Activated T-helper 1 cell treated with anti-CD3 and anti-CD28 coated beads, Interleukin-12 subunit alpha, Interleukin-12 subunit beta, Interleukin-2, Interleukin-4 antibody, amounts not matched to agents 30 ng/mL and 10 ng/mL and 1 ng/mL, durations not matched to agents 14 hours and 24 hours and 36 hours (primary cell): ENCODE measurements at regions not wholly inside any gene's neighbourhood (a gene's known extent, or its start where the extent isn't known, plus 50 kb on each side); places are given as distances from the start of the nearest gene placed in this dataset.

Experiments
- DNase-seq: peaks from one replicate; pipeline ENCODE4 v3.0.0; 2021; ENCODE audit warnings: low spot score
- H3K27ac Mint-ChIP-seq: one replicate; pipeline ENCODE4 v1.8.0; 2021; ENCODE audit warnings: mild to moderate bottlenecking, mixed read lengths
- H3K27me3 Mint-ChIP-seq: one replicate; pipeline ENCODE4 v1.8.0; 2022; ENCODE audit warnings: mild to moderate bottlenecking, moderate library complexity, mixed read lengths; ENCODE audit not compliant: insufficient read depth
- H3K36me3 Mint-ChIP-seq: one replicate; pipeline ENCODE4 v1.8.0; 2021; ENCODE audit warnings: low read depth, mixed read lengths
- H3K4me1 Mint-ChIP-seq: one replicate; pipeline ENCODE4 v1.8.0; 2021; ENCODE audit warnings: low read depth, mixed read lengths
- H3K4me3 Mint-ChIP-seq: one replicate; pipeline ENCODE4 v1.8.0; 2021; ENCODE audit warnings: mild to moderate bottlenecking, moderate library complexity, mixed read lengths
- H3K9me3 Mint-ChIP-seq: one replicate; pipeline ENCODE4 v1.8.0; 2021; ENCODE audit warnings: mixed read lengths
- intact Hi-C: fragments of 100-400 bp; cut with micrococcal nuclease; formaldehyde crosslinking; loops from one replicate; pipeline ENCODE4 v1.15.1; 2024

GRCh38 chr2:14907014-14907612 is 274.6 kb downstream of the LRATD1 start:
- H3K27ac Mint-ChIP-seq = no peak overlapping the region
- peaks cover 2% of the 10 kb centered on the region for H3K27me3 Mint-ChIP-seq
- H3K4me3 Mint-ChIP-seq = no peak overlapping the region
- no peak for DNase-seq
- no peaks in the 10 kb centered on the region for H3K36me3 Mint-ChIP-seq
- intact Hi-C loops = no loop called here
- H3K4me1 Mint-ChIP-seq = no peaks in the 10 kb centered on the region
- H3K9me3 Mint-ChIP-seq = no peaks in the 10 kb centered on the region

GRCh38 chr2:14909795-14910194 is 277.3 kb downstream of the LRATD1 start:
- Mint-ChIP-seq H3K27me3 (no peaks in the 10 kb centered on the region), H3K4me3 (no peak overlapping the region), H3K4me1 (no peaks in the 10 kb centered on the region), H3K36me3 (no peaks in the 10 kb centered on the region), H3K27ac (no peak overlapping the region), H3K9me3 (no peaks in the 10 kb centered on the region)
- intact Hi-C loops = no loop called here
- no peak for DNase-seq

GRCh38 chr2:14910654-14911053 is 278.1 kb downstream of the LRATD1 start:
- intact Hi-C loops = no loop called here
- Mint-ChIP-seq H3K4me1 (no peaks in the 10 kb centered on the region), H3K27me3 (no peaks in the 10 kb centered on the region), H3K27ac (no peak overlapping the region), H3K36me3 (no peaks in the 10 kb centered on the region), H3K9me3 (no peaks in the 10 kb centered on the region), H3K4me3 (no peak overlapping the region)
- DNase-seq = no peak

GRCh38 chr2:14915983-14916382 is 283.5 kb downstream of the LRATD1 start:
- H3K9me3 Mint-ChIP-seq = no peaks in the 10 kb centered on the region
- no peaks in the 10 kb centered on the region for H3K36me3 Mint-ChIP-seq
- no peak overlapping the region for H3K27ac Mint-ChIP-seq
- no peaks in the 10 kb centered on the region for H3K4me1 Mint-ChIP-seq
- peaks cover 2% of the 10 kb centered on the region for H3K27me3 Mint-ChIP-seq
- DNase-seq = no peak
- intact Hi-C loops = no loop called here
- H3K4me3 Mint-ChIP-seq = no peak overlapping the region

- Mint-ChIP-seq H3K27me3 (no peaks in the 10 kb centered on the region), H3K4me1 (no peaks in the 10 kb centered on the region), H3K36me3 (no peaks in the 10 kb centered on the region), H3K4me3 (no peak overlapping the region), H3K27ac (no peak overlapping the region), H3K9me3 (no peaks in the 10 kb centered on the region)
- DNase-seq = no peak
- intact Hi-C loops = no loop called here
These were observed 291.5 kb downstream of the LRATD1 start for GRCh38 chr2:14923820-14924580.

- no peaks in the 10 kb centered on the region for H3K36me3 Mint-ChIP-seq
- intact Hi-C loops = no loop called here
- no peak overlapping the region for H3K27ac Mint-ChIP-seq
- no peak for DNase-seq
- H3K27me3 Mint-ChIP-seq = no peaks in the 10 kb centered on the region
- no peak overlapping the region for H3K4me3 Mint-ChIP-seq
- no peaks in the 10 kb centered on the region for H3K4me1 Mint-ChIP-seq
- H3K9me3 Mint-ChIP-seq = no peaks in the 10 kb centered on the region
These were observed 293.0 kb downstream of the LRATD1 start for GRCh38 chr2:14925471-14925870.

- Mint-ChIP-seq H3K4me1 (no peaks in the 10 kb centered on the region), H3K27me3 (peaks cover 3% of the 10 kb centered on the region), H3K36me3 (no peaks in the 10 kb centered on the region), H3K4me3 (no peak overlapping the region), H3K27ac (no peak overlapping the region), H3K9me3 (no peaks in the 10 kb centered on the region)
- DNase-seq = no peak
- intact Hi-C loops = no loop called here
These were observed 294.6 kb downstream of the LRATD1 start for GRCh38 chr2:14927021-14927564.

GRCh38 chr2:14928056-14928455 is 295.5 kb downstream of the LRATD1 start:
- Mint-ChIP-seq H3K4me3 (no peak overlapping the region), H3K36me3 (no peaks in the 10 kb centered on the region), H3K4me1 (no peaks in the 10 kb centered on the region), H3K27ac (no peak overlapping the region), H3K9me3 (no peaks in the 10 kb centered on the region), H3K27me3 (peaks cover 4% of the 10 kb centered on the region)
- intact Hi-C loops = no loop called here
- DNase-seq = no peak

GRCh38 chr2:14930441-14930840 is 297.9 kb downstream of the LRATD1 start:
- peaks cover 5% of the 10 kb centered on the region for H3K27me3 Mint-ChIP-seq
- H3K4me3 Mint-ChIP-seq = no peak overlapping the region
- no peak for DNase-seq
- no peaks in the 10 kb centered on the region for H3K9me3 Mint-ChIP-seq
- H3K4me1 Mint-ChIP-seq = no peaks in the 10 kb centered on the region
- H3K27ac Mint-ChIP-seq = no peak overlapping the region
- intact Hi-C loops = no loop called here
- no peaks in the 10 kb centered on the region for H3K36me3 Mint-ChIP-seq

GRCh38 chr2:14932285-14932684 is 299.8 kb downstream of the LRATD1 start:
- no peaks in the 10 kb centered on the region for H3K4me1 Mint-ChIP-seq
- H3K27ac Mint-ChIP-seq = no peak overlapping the region
- peaks cover 5% of the 10 kb centered on the region for H3K27me3 Mint-ChIP-seq
- intact Hi-C loops = no loop called here
- no peak overlapping the region for H3K4me3 Mint-ChIP-seq
- no peaks in the 10 kb centered on the region for H3K36me3 Mint-ChIP-seq
- no peaks in the 10 kb centered on the region for H3K9me3 Mint-ChIP-seq
- DNase-seq = no peak

GRCh38 chr2:14933753-14934152 is 301.2 kb downstream of the LRATD1 start:
- Mint-ChIP-seq H3K27ac (no peak overlapping the region), H3K4me1 (no peaks in the 10 kb centered on the region), H3K4me3 (no peak overlapping the region), H3K27me3 (peaks cover 5% of the 10 kb centered on the region), H3K9me3 (no peaks in the 10 kb centered on the region), H3K36me3 (no peaks in the 10 kb centered on the region)
- no peak for DNase-seq
- intact Hi-C loops = no loop called here

GRCh38 chr2:14936426-14936825 is 303.9 kb downstream of the LRATD1 start:
- H3K27me3 Mint-ChIP-seq = peaks cover 7% of the 10 kb centered on the region
- no peak overlapping the region for H3K4me3 Mint-ChIP-seq
- no peak for DNase-seq
- no peaks in the 10 kb centered on the region for H3K9me3 Mint-ChIP-seq
- H3K4me1 Mint-ChIP-seq = no peaks in the 10 kb centered on the region
- H3K27ac Mint-ChIP-seq = no peak overlapping the region
- intact Hi-C loops = no loop called here
- no peaks in the 10 kb centered on the region for H3K36me3 Mint-ChIP-seq

- no peak for DNase-seq
- Mint-ChIP-seq H3K27me3 (peaks cover 4% of the 10 kb centered on the region), H3K36me3 (no peaks in the 10 kb centered on the region), H3K4me1 (no peaks in the 10 kb centered on the region), H3K9me3 (no peaks in the 10 kb centered on the region), H3K27ac (no peak overlapping the region), H3K4me3 (no peak overlapping the region)
- intact Hi-C loops = no loop called here
These were observed 304.8 kb downstream of the LRATD1 start for GRCh38 chr2:14937336-14937735.
